ENCODE measurements at regions not wholly inside any gene's neighbourhood (a gene's known extent, or its start where the extent isn't known, plus 50 kb on each side); places are given as distances from the start of the nearest gene placed in this dataset.

DNA sequence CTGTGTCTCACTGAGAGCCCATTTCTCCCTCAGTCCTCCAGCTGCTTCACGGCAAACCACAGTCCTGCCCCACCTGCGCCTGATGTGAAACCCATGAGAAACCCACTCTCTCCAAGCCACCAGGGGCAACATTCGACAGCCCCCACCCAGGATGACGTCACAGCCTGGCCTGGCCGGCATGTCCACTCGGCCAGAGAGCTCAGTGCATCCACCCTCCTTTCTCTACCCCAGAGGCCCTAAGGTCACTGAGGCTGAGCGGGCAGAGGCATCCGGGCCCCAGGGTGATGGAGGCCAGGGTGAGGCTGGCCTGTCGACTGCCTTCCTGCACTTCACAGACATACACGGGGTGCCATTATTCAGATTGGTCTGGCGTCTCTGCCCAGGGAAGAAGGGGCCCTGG is 402.7 kb upstream of the MYT1L start:
- H3K27ac ChIP-seq (ENCODE audit: low read length) = no peak overlapping the region
- H3K9ac ChIP-seq (ENCODE audit: low read length) = no peak overlapping the region
- no peak overlapping the region for H2AFZ ChIP-seq (ENCODE audit: low read depth, low read length)
- TF ChIP-seq, protein P1, sequence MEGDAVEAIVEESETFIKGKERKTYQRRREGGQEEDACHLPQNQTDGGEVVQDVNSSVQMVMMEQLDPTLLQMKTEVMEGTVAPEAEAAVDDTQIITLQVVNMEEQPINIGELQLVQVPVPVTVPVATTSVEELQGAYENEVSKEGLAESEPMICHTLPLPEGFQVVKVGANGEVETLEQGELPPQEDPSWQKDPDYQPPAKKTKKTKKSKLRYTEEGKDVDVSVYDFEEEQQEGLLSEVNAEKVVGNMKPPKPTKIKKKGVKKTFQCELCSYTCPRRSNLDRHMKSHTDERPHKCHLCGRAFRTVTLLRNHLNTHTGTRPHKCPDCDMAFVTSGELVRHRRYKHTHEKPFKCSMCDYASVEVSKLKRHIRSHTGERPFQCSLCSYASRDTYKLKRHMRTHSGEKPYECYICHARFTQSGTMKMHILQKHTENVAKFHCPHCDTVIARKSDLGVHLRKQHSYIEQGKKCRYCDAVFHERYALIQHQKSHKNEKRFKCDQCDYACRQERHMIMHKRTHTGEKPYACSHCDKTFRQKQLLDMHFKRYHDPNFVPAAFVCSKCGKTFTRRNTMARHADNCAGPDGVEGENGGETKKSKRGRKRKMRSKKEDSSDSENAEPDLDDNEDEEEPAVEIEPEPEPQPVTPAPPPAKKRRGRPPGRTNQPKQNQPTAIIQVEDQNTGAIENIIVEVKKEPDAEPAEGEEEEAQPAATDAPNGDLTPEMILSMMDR (IDR thresholded peaks at IDR 0.05; ENCODE audit: low read depth, low read length) = no peak
- no peak for TF ChIP-seq EZH2phosphoT487 (IDR thresholded peaks at IDR 0.05; ENCODE audit: low read depth)
- H3K4me1 ChIP-seq (ENCODE audit: low read length) = no peaks in the 10 kb centered on the region
- no peak overlapping the region for H3K4me2 ChIP-seq (ENCODE audit: low read length)
- H3K79me2 ChIP-seq (ENCODE audit: low read length) = no peaks in the 10 kb centered on the region
- H3K27me3 ChIP-seq (ENCODE audit: low read depth, low read length) = no peaks in the 10 kb centered on the region
- H3K36me3 ChIP-seq (replicated peaks; ENCODE audit: low read depth, low read length) = no peaks in the 10 kb centered on the region
- no peaks in the 10 kb centered on the region for H3K9me3 ChIP-seq (ENCODE audit: insufficient read depth, low read length)
- no peaks in the 10 kb centered on the region for H4K20me1 ChIP-seq (ENCODE audit: insufficient read depth, low read length)
- no peak overlapping the region for H3K4me3 ChIP-seq (ENCODE audit: low read length)

DNA sequence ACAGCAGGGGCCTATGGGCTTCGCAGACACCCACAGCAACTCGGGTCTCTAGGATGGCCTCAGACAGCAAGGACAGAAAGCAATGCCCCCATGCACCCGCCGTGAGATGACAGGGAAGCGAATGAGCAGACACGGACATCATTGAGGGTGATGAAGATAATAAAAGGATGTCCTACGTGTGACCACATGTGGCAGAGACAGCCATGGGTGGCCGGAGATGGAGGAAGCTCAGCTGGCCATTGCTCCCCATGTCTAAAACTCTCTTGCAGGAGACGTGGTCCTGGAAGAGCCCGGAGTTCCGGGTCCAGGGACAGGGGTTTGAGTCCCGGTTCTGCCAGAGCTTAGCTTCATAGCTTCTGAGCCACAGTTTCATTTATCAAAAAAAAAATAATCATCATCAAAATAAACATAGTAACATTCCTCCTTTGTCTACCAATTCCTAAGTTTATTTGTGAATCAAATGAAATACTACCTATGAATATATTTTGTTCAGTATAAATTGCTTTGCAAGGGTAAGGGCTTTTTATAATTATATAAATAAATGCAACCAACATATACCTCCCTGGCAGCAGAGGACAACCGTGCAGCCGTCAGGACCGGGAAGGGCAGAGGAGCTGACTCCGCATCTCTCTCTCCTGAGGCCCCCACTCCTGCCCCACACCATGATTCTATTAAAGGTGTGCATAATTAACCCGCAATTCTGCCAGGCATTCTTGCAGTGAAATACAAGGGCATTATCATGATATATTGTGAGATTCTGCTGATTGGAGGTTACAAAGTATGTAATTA is 401.4 kb upstream of the MYT1L start:
- Histone ChIP-seq H3K9me3 (ENCODE audit: insufficient read depth, low read length) (no peaks in the 10 kb centered on the region), H4K20me1 (ENCODE audit: insufficient read depth, low read length) (no peaks in the 10 kb centered on the region), H3K36me3 (replicated peaks; ENCODE audit: low read depth, low read length) (no peaks in the 10 kb centered on the region), H3K4me3 (ENCODE audit: low read length) (no peak overlapping the region), H3K27ac (ENCODE audit: low read length) (no peak overlapping the region), H2AFZ (ENCODE audit: low read depth, low read length) (no peak overlapping the region), H3K4me2 (ENCODE audit: low read length) (no peak overlapping the region), H3K9ac (ENCODE audit: low read length) (no peak overlapping the region), H3K27me3 (ENCODE audit: low read depth, low read length) (no peaks in the 10 kb centered on the region), H3K79me2 (ENCODE audit: low read length) (no peaks in the 10 kb centered on the region), H3K4me1 (ENCODE audit: low read length) (no peaks in the 10 kb centered on the region)
- TF ChIP-seq, protein P1 (IDR thresholded peaks at IDR 0.05; ENCODE audit: low read depth, low read length) = no peak
- TF ChIP-seq EZH2phosphoT487 (IDR thresholded peaks at IDR 0.05; ENCODE audit: low read depth) = no peak

DNA sequence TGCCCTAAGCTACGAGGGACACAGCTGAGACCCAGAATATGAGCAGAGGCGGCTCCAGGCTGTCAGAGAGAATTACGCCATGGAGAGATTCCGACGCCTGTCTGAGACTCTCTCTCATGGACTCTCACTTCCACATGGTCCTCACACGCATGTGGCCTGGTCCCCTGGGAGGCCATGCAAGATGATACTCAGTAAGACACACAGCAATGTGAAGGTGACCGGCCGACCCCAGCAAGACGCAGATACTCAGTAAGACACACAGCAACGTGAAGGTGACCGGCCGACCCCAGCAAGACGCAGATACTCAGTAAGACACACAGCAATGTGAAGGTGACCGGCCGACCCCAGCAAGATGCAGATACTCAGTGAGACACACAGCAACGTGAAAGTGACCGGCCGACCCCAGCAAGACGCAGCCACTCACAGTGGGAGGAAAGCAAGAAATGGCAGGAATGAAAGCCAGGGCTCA is 400.8 kb upstream of the MYT1L start:
- Histone ChIP-seq H3K79me2 (ENCODE audit: low read length) (no peaks in the 10 kb centered on the region), H3K27ac (ENCODE audit: low read length) (no peak overlapping the region), H2AFZ (ENCODE audit: low read depth, low read length) (no peak overlapping the region), H3K9ac (ENCODE audit: low read length) (no peak overlapping the region), H3K4me1 (ENCODE audit: low read length) (no peaks in the 10 kb centered on the region), H3K4me2 (ENCODE audit: low read length) (no peak overlapping the region), H3K4me3 (ENCODE audit: low read length) (no peak overlapping the region), H3K9me3 (ENCODE audit: insufficient read depth, low read length) (no peaks in the 10 kb centered on the region), H3K27me3 (ENCODE audit: low read depth, low read length) (no peaks in the 10 kb centered on the region), H3K36me3 (replicated peaks; ENCODE audit: low read depth, low read length) (no peaks in the 10 kb centered on the region), H4K20me1 (ENCODE audit: insufficient read depth, low read length) (no peaks in the 10 kb centered on the region)
- TF ChIP-seq EZH2phosphoT487 (IDR thresholded peaks at IDR 0.05; ENCODE audit: low read depth) = no peak
- TF ChIP-seq, protein P1 (IDR thresholded peaks at IDR 0.05; ENCODE audit: low read depth, low read length) = no peak

DNA sequence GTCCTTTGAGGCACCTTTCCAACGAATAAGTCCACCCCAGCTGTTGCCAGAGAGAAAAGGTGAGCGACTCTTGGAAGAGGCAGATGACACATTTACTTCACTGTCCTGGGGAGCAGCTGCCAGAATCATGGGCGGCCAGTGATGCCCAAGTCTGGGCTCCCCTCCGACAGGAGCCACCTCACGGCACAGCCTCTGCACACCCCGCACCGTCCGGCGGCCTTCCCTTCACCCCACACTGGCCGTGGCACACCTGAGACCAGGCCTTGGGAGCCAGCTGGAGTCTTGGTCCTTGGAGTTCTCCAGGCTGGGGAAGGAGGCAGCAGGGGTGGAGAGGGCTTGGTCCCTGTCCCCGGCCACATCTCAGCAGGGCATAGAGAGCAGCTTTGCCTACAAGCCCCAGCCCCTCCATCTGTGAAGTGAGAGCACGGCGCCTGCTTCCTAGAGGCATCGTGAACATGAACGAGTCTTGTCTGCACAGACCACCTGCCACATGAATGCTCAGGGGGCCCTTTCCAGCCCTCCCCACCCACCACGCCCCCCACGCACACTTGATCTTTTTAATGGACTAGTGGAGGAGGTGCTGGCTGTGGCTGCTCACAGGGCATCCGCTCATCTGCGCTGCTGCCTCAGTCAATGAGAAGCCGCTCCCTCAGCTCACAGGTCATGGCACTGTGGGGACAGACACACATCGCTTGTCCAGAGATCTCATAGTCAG is 400.2 kb upstream of the MYT1L start:
- Histone ChIP-seq H3K27me3 (ENCODE audit: low read depth, low read length) (no peaks in the 10 kb centered on the region), H3K27ac (ENCODE audit: low read length) (no peak overlapping the region), H3K36me3 (replicated peaks; ENCODE audit: low read depth, low read length) (no peaks in the 10 kb centered on the region), H4K20me1 (ENCODE audit: insufficient read depth, low read length) (no peaks in the 10 kb centered on the region), H3K9ac (ENCODE audit: low read length) (no peak overlapping the region), H2AFZ (ENCODE audit: low read depth, low read length) (no peak overlapping the region), H3K4me1 (ENCODE audit: low read length) (no peaks in the 10 kb centered on the region), H3K9me3 (ENCODE audit: insufficient read depth, low read length) (no peaks in the 10 kb centered on the region), H3K79me2 (ENCODE audit: low read length) (no peaks in the 10 kb centered on the region), H3K4me2 (ENCODE audit: low read length) (no peak overlapping the region), H3K4me3 (ENCODE audit: low read length) (no peak overlapping the region)
- TF ChIP-seq, protein P1 (IDR thresholded peaks at IDR 0.05; ENCODE audit: low read depth, low read length) = no peak
- TF ChIP-seq EZH2phosphoT487 (IDR thresholded peaks at IDR 0.05; ENCODE audit: low read depth) = no peak
